ENCODE measurements at regions not wholly inside any gene's neighbourhood (a gene's known extent, or its start where the extent isn't known, plus 50 kb on each side); places are given as distances from the start of the nearest gene placed in this dataset.

- TF ChIP-seq, protein P1, sequence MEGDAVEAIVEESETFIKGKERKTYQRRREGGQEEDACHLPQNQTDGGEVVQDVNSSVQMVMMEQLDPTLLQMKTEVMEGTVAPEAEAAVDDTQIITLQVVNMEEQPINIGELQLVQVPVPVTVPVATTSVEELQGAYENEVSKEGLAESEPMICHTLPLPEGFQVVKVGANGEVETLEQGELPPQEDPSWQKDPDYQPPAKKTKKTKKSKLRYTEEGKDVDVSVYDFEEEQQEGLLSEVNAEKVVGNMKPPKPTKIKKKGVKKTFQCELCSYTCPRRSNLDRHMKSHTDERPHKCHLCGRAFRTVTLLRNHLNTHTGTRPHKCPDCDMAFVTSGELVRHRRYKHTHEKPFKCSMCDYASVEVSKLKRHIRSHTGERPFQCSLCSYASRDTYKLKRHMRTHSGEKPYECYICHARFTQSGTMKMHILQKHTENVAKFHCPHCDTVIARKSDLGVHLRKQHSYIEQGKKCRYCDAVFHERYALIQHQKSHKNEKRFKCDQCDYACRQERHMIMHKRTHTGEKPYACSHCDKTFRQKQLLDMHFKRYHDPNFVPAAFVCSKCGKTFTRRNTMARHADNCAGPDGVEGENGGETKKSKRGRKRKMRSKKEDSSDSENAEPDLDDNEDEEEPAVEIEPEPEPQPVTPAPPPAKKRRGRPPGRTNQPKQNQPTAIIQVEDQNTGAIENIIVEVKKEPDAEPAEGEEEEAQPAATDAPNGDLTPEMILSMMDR (conservative IDR thresholded peaks at IDR 0.05; ENCODE audit: low read length): no peak
- TF ChIP-seq EZH2phosphoT487 (IDR thresholded peaks at IDR 0.05; ENCODE audit: borderline replicate concordance, low read depth, low read length): no peak
Measured at GRCh38 chr1:238119060-238119459, 228.3 kb upstream of the ZP4 start.

Data from OCI-LY7 (cell line).